ENCODE measurements at regions not wholly inside any gene's neighbourhood (a gene's known extent, or its start where the extent isn't known, plus 50 kb on each side); places are given as distances from the start of the nearest gene placed in this dataset.

- TF ChIP-seq ZNF696 (CRISPR knock-in tag; conservative IDR thresholded peaks at IDR 0.05) (no peak), ZNF140 (CRISPR knock-in tag; IDR thresholded peaks at IDR 0.05) (no peak), ZNF589 (CRISPR knock-in tag; IDR thresholded peaks at IDR 0.05; ENCODE audit: low read depth) (no peak), ZFP36 (IDR thresholded peaks at IDR 0.05; ENCODE audit: low read depth, low read length, partially characterized antibody) (no peak), PML (IDR thresholded peaks at IDR 0.05; ENCODE audit: low read length) (peak; percentile 42; the same call in 1 of the 2 replicates), CHD7 (IDR thresholded peaks at IDR 0.05; ENCODE audit: low read depth, low read length) (no peak), CHD1 (IDR thresholded peaks at IDR 0.05; ENCODE audit: low read length) (peak; percentile 64), OTX1 (CRISPR knock-in tag; IDR thresholded peaks at IDR 0.05) (no peak), SRSF7 (optimal IDR thresholded peaks at IDR 0.05; ENCODE audit: low read depth, low read length) (no peak), HNRNPUL1 (IDR thresholded peaks at IDR 0.05; ENCODE audit: low read length) (no peak), SMC3 (conservative IDR thresholded peaks at IDR 0.05; ENCODE audit: insufficient read depth, low read depth, low read length) (no peak)
- TF ChIP-seq, protein P1, sequence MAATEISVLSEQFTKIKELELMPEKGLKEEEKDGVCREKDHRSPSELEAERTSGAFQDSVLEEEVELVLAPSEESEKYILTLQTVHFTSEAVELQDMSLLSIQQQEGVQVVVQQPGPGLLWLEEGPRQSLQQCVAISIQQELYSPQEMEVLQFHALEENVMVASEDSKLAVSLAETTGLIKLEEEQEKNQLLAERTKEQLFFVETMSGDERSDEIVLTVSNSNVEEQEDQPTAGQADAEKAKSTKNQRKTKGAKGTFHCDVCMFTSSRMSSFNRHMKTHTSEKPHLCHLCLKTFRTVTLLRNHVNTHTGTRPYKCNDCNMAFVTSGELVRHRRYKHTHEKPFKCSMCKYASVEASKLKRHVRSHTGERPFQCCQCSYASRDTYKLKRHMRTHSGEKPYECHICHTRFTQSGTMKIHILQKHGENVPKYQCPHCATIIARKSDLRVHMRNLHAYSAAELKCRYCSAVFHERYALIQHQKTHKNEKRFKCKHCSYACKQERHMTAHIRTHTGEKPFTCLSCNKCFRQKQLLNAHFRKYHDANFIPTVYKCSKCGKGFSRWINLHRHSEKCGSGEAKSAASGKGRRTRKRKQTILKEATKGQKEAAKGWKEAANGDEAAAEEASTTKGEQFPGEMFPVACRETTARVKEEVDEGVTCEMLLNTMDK (IDR thresholded peaks at IDR 0.05; ENCODE audit: borderline replicate concordance, insufficient read depth, low read depth, low read length, poor library complexity, severe bottlenecking), result no peak
- TF ChIP-seq, protein P2, sequence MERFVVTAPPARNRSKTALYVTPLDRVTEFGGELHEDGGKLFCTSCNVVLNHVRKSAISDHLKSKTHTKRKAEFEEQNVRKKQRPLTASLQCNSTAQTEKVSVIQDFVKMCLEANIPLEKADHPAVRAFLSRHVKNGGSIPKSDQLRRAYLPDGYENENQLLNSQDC (CRISPR knock-in tag; IDR thresholded peaks at IDR 0.05), result no peak
Observed at GRCh38 chr10:42367532-42368230, 270.7 kb downstream of the ZNF33B start (continued).

Measured in K562 (cell line).